Stimulated activated CD4-positive, alpha-beta T cell treated with anti-CD3 and anti-CD28 coated beads, Interleukin-12 subunit alpha, Interleukin-12 subunit beta, amount 100 ng/mL, for 48 hours (primary cell): ENCODE measurements at regions not wholly inside any gene's neighbourhood (a gene's known extent, or its start where the extent isn't known, plus 50 kb on each side); places are given as distances from the start of the nearest gene placed in this dataset.

Experiments used
- DNase-seq, 3 donors: peaks; one replicate each; pipeline ENCODE4 v3.0.0-alpha.2; 2020; ENCODE audit warnings: low read depth in 2 of 3, low spot score in 1 of 3

DNA sequence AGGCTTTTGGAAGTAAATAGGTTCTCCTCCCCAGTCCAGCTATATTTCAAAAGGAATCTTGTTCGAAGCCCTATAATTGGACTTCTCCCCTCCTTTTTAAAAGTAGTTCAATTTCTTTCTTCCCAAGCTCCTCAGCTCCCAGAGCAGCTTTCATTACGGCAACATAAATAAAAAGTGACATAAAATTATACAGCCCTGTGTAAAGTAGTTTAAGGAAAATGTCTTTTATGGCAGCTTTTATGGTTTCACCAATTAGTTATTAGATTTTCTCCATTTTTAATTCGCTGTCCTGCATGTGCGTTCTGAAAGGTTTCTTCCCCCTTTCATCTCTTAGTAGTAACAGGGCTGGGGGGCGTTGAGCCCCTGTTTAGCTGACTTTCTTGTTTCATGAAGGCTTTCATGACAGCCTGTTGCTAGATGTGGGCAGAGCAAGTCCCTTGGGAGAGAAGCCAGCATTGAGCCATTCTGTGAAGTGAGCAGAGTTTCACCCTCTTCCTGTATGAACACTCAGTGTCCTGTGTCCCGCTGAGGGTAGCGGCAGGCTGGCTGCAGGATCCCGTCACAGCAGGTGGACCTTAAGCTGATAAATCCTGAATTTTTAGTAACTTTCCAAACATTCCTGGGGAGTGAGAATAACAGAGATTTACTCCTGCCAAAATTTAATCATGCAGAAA is 229.7 kb upstream of the SPRED2 start:
- DNase-seq = no peak

DNA sequence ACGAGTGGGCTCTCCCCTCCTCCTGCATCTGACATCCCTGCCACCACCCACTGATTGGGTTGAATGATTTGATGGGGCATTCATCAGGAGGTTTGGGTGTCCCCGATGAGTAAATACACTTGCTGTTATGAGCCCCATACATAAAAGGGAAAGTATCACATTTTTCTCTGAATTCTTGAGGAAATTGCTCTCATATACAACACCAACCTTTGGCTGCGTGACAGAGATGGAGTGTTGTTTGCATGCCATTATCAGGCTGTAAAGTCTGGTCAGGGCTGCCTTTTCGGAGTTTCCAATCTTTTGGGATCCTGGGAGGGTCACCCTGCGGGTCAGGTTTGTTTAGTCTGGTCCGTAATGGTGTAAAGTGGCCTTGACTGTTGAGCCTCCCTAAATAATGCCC is 227.9 kb upstream of the SPRED2 start:
- no peak for DNase-seq

DNA sequence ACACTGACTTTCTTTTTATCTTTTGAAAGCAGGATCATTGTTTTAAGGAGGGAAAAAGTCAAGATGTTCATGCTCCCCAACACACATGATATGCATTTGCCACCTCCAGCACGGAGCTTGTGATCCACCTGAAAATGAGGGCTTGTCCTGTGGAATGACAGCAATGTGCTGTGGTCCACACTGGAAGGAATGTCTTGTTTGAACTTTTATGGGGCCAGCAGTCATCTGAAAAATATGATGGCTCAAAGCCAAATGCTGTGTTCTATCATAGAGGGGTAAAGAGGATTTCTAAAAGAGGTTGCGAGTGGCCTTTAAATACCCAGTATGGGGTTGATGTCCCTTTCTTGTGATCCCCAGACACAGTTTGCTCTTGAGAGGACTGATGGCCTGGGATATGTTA is 226.5 kb upstream of the SPRED2 start:
- no peak for DNase-seq

DNA sequence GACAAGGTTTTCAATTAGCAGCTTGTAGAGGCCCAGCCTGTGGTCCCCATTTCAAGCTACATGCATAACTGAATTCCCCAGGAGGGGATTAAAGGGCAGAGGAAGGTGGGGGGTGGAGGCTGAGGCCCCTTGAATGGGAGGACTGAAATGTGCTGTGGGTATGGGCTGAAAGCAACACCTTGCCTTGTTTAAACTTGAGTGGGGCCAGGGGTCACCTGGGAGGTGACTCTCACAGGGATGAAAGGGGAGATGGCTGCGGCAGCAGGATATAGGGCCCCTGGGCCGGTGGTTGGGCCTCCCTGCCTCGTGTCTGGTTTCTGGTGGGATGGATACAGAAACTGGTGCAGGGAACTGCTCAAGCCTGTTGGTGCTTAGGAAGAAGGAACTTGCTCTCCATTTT is 225.9 kb upstream of the SPRED2 start:
- no peak for DNase-seq

DNA sequence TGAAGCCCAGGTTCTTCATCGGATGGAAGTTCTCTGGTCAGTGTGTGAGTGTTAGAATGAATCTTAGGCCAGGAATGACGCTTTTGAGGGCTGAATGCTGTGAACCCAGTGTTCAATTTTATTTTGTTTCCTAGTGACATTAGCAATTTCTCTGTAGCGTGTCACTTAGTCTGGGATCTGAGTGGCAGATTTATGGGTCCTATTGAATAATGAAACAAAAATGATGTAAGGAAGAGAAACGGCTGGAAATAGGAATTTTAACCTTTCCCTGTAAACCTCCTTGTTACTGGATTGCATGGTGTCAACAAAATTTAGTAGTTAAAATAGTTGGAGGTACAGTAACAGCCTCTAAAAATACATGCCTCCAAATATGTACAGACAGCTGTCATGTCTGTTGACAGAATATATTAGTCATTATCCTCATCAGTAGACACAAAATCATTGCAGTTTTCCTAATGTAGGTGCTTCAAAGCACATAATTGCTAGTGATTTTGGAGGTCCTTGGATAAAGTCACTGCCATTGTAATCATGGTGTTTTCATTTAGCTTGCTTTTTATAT is 223.8 kb upstream of the SPRED2 start:
- DNase-seq = no peak

DNA sequence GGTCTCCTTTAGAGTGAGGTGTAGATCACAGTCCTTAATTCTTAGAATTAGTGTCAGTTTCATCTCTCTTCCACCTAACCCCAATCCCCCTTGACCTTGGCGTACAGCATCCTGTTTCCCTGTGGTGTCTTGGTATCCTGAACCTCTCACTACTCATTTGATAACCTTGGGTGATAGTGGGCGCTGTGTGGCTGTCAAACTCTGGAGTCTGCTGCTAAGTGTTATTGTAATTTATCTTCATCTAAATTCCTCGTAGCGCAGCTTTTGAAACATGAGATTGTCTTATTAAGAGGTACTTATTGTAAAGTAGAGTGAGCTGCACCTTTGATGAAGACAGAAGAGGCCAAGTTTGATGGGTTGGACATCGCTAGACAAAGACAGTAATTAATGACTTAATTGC is 222.6 kb upstream of the SPRED2 start:
- no peak for DNase-seq

DNA sequence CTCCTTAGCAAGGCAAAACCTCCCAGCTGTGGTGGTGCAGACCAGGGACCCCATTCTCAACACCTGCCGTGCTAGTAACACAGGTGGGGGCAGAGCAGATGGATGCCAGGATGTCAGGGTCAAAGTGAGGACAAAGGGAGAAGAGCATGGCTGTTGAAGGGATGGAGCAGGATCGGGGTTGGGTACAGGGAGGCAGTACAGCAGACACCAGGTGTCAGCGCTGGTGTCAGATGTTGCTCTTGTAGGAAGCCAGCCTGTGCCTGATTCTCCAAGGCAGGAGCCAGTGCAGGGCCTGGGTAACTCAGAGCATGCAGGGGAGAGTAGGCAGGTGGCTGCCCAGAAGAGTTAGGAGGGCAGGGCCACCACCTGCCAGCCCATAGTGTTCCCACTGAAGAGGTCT is 222.1 kb upstream of the SPRED2 start:
- no peak for DNase-seq

DNA sequence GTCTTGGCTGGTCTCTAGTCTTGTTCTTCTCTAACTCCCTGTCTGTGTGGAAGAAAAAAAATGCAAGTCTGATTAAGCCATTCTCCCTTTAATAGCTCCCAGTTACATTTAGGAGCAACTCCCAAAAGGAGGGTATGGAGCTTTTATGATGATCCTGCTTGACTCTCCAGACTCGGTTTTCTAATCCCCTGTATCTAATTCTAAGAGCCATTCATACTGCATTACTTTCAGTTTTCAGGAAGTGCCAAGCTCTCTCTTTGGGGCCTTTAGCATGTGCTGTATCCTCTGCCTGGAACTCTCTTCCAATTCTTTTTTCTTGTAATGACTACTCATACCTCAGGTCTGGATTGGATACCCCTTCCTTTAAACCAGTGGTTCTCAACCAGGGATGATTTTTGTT is 219.7 kb upstream of the SPRED2 start:
- no peak for DNase-seq

- no peak for DNase-seq
Measured at GRCh38 chr2:65649811-65650589, 217.6 kb upstream of the SPRED2 start.

DNA sequence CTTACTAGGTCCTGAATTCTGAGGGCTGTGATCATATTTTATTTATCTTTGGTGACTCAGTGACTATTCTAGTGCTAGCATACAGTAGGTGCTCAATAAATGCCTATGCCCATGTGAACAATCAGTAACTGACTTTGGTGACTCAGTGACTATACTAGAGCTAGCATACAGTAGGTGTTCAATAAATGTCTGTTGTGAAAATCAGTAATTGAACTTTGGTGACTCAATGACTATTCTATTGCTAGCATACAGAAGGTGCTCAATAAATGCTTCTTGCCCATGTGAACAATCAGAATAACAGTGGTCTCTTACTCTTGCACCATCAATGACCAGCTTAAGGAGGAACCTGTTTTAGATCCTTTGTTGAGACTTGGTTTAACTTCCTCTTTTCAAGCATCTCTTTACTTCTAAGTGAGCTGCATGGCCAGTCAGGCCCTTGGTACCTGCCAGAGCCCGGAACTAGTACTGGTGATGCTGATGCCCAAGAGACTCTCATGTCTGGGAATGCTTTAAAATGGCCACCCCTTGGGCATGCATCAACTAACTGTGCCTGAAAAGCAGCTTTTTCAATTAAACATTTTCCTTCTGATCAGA is 214.9 kb upstream of the SPRED2 start:
- no peak for DNase-seq

GRCh38 chr2:65640793-65641103 is 208.3 kb upstream of the SPRED2 start:
- no peak for DNase-seq

DNA sequence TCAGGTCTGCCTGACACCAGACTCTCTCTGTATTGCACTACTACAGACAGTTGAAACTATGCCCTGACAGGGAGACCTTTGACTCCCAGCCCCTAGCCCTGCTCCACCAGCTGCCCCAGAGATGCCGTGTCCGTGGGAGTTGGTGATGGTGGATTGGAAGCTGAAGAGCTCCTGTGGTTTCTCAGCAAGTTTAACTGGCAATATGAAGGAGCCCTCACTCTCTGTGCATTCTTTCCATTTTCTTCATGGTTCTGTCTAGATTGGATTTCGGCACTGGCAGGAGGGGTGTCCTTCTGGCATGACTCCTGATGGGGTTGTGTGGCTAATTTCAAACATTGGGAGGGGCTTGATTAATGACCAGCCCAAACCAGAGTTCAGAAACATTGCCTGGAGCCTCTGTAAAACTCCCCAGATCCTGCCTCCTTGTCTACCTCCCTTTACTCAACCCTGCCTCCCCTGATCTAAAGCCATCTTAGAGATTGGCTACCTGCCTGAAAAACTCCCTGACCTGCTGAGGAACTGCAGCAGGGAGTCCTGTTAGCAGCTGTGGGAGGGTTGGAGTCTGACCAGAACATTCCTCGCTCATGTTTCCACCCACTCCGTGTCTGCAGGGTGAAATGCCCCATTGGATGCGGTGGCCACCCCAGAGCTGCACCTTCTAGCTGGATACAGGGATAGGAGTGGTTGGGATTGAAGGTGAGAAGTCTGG is 206.9 kb upstream of the SPRED2 start:
- DNase-seq = no peak

- no peak for DNase-seq
Measured at GRCh38 chr2:65638443-65638842, 206.0 kb upstream of the SPRED2 start.

DNA sequence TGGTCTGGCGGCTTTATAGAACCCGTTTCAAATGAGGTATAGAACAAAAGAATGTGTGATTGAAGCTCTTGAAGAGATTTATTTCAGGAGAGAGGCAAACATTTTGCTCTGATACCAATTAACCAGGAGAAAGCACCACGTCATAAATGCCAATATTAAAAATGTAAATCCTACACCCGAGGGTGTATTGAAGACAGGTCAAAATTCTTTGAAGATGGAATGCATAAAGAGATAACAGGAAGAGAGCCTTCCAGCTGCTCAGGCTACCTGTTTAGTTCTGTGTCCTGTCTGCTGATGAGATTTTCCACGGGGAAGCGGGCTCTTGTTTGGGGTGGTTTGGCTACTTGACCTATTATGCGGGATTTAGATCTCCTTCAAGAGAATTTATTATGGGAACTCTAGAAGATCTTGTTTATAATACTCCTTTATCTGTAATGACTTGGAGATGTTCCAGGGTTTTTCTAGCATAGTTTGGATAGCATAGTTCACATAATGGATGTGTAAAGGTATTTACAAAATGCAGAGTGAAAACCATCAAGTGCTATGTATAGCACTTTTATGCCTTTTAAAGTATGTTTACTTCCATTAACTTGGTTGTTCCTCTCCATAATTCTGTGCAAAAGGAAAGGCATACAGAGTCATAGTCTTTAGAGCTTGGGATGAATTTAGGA is 204.5 kb upstream of the SPRED2 start:
- DNase-seq = no peak

DNA sequence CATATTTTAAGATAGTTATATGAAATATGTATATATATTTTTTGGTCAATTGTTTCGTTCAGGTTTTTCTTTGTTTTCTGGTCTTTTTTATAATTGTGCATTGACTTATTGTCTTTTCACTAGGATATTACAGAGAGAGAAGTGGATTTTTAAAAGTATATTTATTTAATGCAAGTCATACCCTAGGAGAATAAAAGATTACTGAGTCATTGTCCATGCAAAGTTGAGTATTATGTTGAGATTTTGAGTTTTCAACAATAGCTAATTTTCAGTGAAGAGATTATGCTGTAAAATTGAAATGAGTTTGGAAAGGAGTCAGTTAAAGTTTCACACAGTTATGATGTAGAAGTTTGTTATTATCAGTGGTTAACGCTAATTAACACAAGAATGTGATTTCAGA is 203.6 kb upstream of the SPRED2 start:
- DNase-seq = no peak

DNA sequence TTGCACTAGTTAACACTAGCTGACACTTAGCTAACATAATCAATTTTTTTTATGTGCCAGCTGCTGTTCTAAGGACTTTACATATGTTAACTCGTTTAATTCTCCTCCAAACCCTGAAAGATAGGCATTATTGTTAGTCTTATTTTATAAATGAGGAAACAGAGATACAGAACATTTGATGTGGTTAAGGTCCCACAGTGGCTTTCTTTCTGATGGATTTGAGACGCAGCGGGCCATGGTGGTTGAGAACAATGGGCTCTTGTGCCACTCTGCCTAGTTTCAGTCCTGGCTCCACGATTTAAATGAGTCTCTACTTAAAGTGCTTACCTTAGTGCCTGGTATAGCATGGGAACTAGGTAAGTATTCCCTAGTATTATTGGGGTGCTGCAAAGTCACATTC is 201.9 kb upstream of the SPRED2 start:
- DNase-seq = no peak

DNA sequence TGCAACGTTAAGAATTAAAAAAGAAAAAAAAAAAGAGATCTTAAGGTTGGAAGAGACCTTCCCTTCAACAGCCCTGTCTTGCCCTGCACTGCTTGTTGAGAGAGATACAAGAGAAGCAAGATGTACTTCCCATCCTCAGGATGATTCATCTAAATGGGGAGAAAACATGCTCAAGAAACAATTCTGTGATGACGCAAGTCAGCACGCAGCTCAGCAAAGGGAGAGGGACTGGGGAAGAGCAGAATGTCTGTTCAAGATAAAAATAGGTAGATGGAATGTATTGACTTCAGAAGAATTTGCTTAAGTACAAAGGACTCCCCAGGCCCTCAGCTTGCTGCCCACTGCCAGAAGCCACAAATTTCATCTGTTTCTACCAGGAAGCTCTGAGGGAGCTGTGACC is 198.2 kb upstream of the SPRED2 start:
- DNase-seq = no peak

DNA sequence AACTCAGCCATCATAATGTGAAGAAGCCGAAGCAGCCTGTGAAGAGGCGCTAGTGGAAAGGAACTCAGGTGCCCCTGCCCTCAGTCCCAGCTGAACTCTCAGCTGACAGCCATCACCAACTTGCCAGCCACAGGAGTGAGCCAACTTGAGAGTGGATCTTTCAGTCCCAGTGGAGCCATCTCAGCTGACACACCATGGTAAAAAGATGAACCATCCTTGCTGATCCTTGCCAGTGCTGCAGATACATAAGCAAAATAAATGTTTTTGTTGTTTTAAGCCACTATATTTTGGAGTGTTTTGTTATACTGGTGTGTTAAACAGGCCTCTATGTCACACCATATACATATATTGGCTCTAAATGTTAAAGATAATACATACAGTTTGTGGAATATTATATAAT is 195.8 kb upstream of the SPRED2 start:
- DNase-seq = no peak

GRCh38 chr2:65626831-65627230 is 194.4 kb upstream of the SPRED2 start:
- no peak for DNase-seq

GRCh38 chr2:65625982-65626381 is 193.6 kb upstream of the SPRED2 start:
- no peak for DNase-seq

DNA sequence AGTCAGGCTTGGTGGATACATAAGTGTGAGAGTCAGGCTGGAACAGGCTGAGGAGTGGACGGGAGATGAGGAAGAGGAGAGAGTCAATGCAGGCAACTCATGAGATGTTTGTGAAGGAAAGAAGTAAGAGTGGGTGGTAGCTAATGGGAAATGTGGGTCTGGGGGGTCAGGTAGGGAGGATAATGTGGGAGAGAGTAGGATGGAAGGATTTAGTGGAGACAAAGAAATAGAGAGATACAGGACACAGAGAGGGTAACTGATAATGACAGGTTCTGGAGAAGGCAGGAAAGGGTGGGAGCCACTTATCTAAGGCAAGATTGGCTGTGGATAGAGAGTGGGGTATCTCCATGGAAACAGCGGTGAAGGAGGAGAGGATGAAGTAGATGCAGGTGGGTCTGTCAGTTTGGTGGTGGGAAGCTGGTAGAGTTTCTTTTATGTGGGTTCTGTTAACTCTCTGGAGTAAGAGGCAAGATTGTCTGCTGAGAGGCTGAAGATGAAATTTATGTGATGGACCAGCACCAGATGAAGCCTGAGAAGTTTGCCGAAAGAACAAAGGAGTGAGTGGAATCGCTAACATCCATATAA is 190.6 kb upstream of the SPRED2 start:
- no peak for DNase-seq
